GM12865 (cell line): ENCODE measurements at regions not wholly inside any gene's neighbourhood (a gene's known extent, or its start where the extent isn't known, plus 50 kb on each side); places are given as distances from the start of the nearest gene placed in this dataset.

Experiments used
- DNase-seq: peaks from one replicate; pipeline ENCODE4 v3.0.0; 2010; ENCODE audit warnings: low read depth
- H3K4me3 ChIP-seq: 2 replicates; pipeline ENCODE4 v1.5.1; 2011; ENCODE audit warnings: mild to moderate bottlenecking, low read depth, low read length, control low read depth
- CTCF ChIP-seq: IDR thresholded peaks from 2 replicates; pipeline ENCODE4 v1.5.1; 2011; ENCODE audit warnings: low read length, control low read depth, low read depth, inconsistent platforms; ENCODE audit not compliant: insufficient read depth; ENCODE audit errors: missing control alignments

- no peak for TF ChIP-seq CTCF
- DNase-seq = no peak
Measured at GRCh38 chr2:183250472-183250871, 126.2 kb downstream of the NUP35 start.

GRCh38 chr2:183253441-183254130, 129.3 kb downstream of the NUP35 start:
- DNase-seq = no peak
- no peak overlapping the region for H3K4me3 ChIP-seq
- TF ChIP-seq CTCF = no peak

More at GRCh38 chr2:183250472-183250871, 126.2 kb downstream of the NUP35 start:
- no peak overlapping the region for H3K4me3 ChIP-seq

GRCh38 chr2:183255411-183255810, 131.2 kb downstream of the NUP35 start:
- DNase-seq = no peak
- no peak overlapping the region for H3K4me3 ChIP-seq
- TF ChIP-seq CTCF = no peak

- no peak overlapping the region for H3K4me3 ChIP-seq
- no peak for DNase-seq
- TF ChIP-seq CTCF = no peak
Measured at GRCh38 chr2:183259921-183260320, 135.7 kb downstream of the NUP35 start.

GRCh38 chr2:183260527-183260926, 136.3 kb downstream of the NUP35 start:
- H3K4me3 ChIP-seq = no peak overlapping the region
- no peak for DNase-seq
- TF ChIP-seq CTCF = no peak

GRCh38 chr2:183264890-183265535, 140.8 kb downstream of the NUP35 start:
- H3K4me3 ChIP-seq = no peak overlapping the region
- no peak for TF ChIP-seq CTCF
- no peak for DNase-seq

GRCh38 chr2:183267148-183267827, 143.0 kb downstream of the NUP35 start:
- peak; percentile 8 for DNase-seq
- no peak overlapping the region for H3K4me3 ChIP-seq
- TF ChIP-seq CTCF = no peak
